ELR (cell line): ENCODE measurements at regions not wholly inside any gene's neighbourhood (a gene's known extent, or its start where the extent isn't known, plus 50 kb on each side); places are given as distances from the start of the nearest gene placed in this dataset.

Experiments used
- DNase-seq: peaks from one replicate; pipeline ENCODE4 v3.0.0-alpha.2; 2015; ENCODE audit warnings: low read depth

GRCh38 chr2:64854773-64855237 lies 134.4 kb upstream of the SLC1A4 start:
- peak; percentile 51 for DNase-seq

- DNase-seq, result no peak
Measured at GRCh38 chr2:64857581-64858471, 131.4 kb upstream of the SLC1A4 start.

GRCh38 chr2:64858541-64859311 lies 130.5 kb upstream of the SLC1A4 start:
- peak; percentile 24 for DNase-seq

GRCh38 chr2:64859312-64860212 lies 129.6 kb upstream of the SLC1A4 start:
- peak; percentile 93 for DNase-seq

- DNase-seq, result no peak
Measured at GRCh38 chr2:64860276-64860885, 128.8 kb upstream of the SLC1A4 start.

GRCh38 chr2:64860936-64861335 lies 128.3 kb upstream of the SLC1A4 start:
- DNase-seq, result no peak

GRCh38 chr2:64861452-64862397 lies 127.5 kb upstream of the SLC1A4 start:
- DNase-seq, result no peak

- peak; percentile 70 for DNase-seq
Measured at GRCh38 chr2:64862623-64863022, 126.6 kb upstream of the SLC1A4 start.

- DNase-seq, result no peak
Measured at GRCh38 chr2:64863097-64863820, 125.9 kb upstream of the SLC1A4 start.

- DNase-seq, result peak; percentile 76
Measured at GRCh38 chr2:64865073-64865830, 123.9 kb upstream of the SLC1A4 start.

GRCh38 chr2:64865831-64866345 lies 123.3 kb upstream of the SLC1A4 start:
- no peak for DNase-seq

- peak; percentile 91 for DNase-seq
Measured at GRCh38 chr2:64866797-64867196, 122.4 kb upstream of the SLC1A4 start.

- DNase-seq, result no peak
Measured at GRCh38 chr2:64867253-64867996, 121.8 kb upstream of the SLC1A4 start.

- no peak for DNase-seq
Measured at GRCh38 chr2:64869126-64869525, 120.1 kb upstream of the SLC1A4 start.

GRCh38 chr2:64873472-64873924 lies 115.7 kb upstream of the SLC1A4 start:
- DNase-seq, result peak; percentile 68

GRCh38 chr2:64874593-64874992 lies 114.6 kb upstream of the SLC1A4 start:
- DNase-seq, result no peak

- no peak for DNase-seq
Measured at GRCh38 chr2:64875368-64875767, 113.8 kb upstream of the SLC1A4 start.

- peak; percentile 89 for DNase-seq
Measured at GRCh38 chr2:64876137-64876647, 113.0 kb upstream of the SLC1A4 start.
